OCI-LY1 (cell line): ENCODE measurements at regions not wholly inside any gene's neighbourhood (a gene's known extent, or its start where the extent isn't known, plus 50 kb on each side); places are given as distances from the start of the nearest gene placed in this dataset.

Source experiments
- H2AFZ ChIP-seq: fragments of 200-600 bp; sonication (generic), shearing (Covaris generic); 2 replicates; pipeline ENCODE4 v1.6.0; 2014; ENCODE audit warnings: antibody characterized with exemption, mild to moderate bottlenecking, low read length
- H3F3A ChIP-seq: fragments of 200-600 bp; sonication (generic), shearing (Covaris generic); 2 replicates; pipeline ENCODE4 v1.6.0; 2014; ENCODE audit warnings: mild to moderate bottlenecking, antibody characterized with exemption, low read length, moderate library complexity; ENCODE audit not compliant: insufficient read depth
- H3K27ac ChIP-seq: fragments of 200-600 bp; sonication (generic); 2 replicates; pipeline ENCODE4 v1.5.1; 2014; ENCODE audit warnings: low read length, mixed run types, mild to moderate bottlenecking, low read depth; ENCODE audit not compliant: poor library complexity, severe bottlenecking
- H3K27me3 ChIP-seq: fragments of 200-600 bp; sonication (generic); 2 replicates; pipeline ENCODE4 v1.6.0; 2014; ENCODE audit warnings: antibody characterized with exemption, mild to moderate bottlenecking, low read length, moderate library complexity; ENCODE audit not compliant: insufficient read depth
- H3K36me3 ChIP-seq: fragments of 200-600 bp; sonication (generic); 2 replicates; pipeline ENCODE4 v1.6.1; 2014; ENCODE audit warnings: mild to moderate bottlenecking, antibody characterized with exemption, low read length, moderate library complexity, mixed read lengths; ENCODE audit not compliant: insufficient read depth
- H3K4me1 ChIP-seq: fragments of 200-600 bp; sonication (generic); 2 replicates; pipeline ENCODE4 v1.5.1; 2014; ENCODE audit warnings: mild to moderate bottlenecking, low read length, moderate library complexity; ENCODE audit not compliant: insufficient read depth, severe bottlenecking
- H3K4me2 ChIP-seq: fragments of 200-600 bp; sonication (generic), shearing (Covaris generic); 2 replicates; pipeline ENCODE4 v1.6.1; 2014; ENCODE audit warnings: low read length
- H3K4me3 ChIP-seq: fragments of 200-600 bp; sonication (generic); 2 replicates; pipeline ENCODE4 v1.5.1; 2014; ENCODE audit warnings: low read length, low read depth, mild to moderate bottlenecking, mixed read lengths; ENCODE audit not compliant: poor library complexity, severe bottlenecking
- H3K79me2 ChIP-seq: fragments of 200-600 bp; shearing (Covaris generic); 2 replicates; pipeline ENCODE4 v1.6.1; 2016; ENCODE audit warnings: mixed run types, low read length, mixed read lengths; ENCODE audit not compliant: insufficient read depth
- H3K9ac ChIP-seq: fragments of 200-600 bp; sonication (generic), shearing (Covaris generic); 2 replicates; pipeline ENCODE4 v1.6.1; 2014; ENCODE audit warnings: mild to moderate bottlenecking, low read length, mixed read lengths
- H3K9me2 ChIP-seq: fragments of 200-600 bp; sonication (generic), shearing (Covaris generic); 2 replicates; pipeline ENCODE4 v1.6.1; 2014; ENCODE audit warnings: low read depth, mild to moderate bottlenecking, low read length, mixed read lengths
- H3K9me3 ChIP-seq: fragments of 200-600 bp; shearing (Covaris generic); 2 replicates; pipeline ENCODE4 v1.6.1; 2014; ENCODE audit warnings: low read length, mixed read lengths
- H4K20me1 ChIP-seq: fragments of 200-600 bp; sonication (generic), shearing (Covaris generic); 2 replicates; pipeline ENCODE4 v1.6.0; 2016; ENCODE audit warnings: mild to moderate bottlenecking, low read length; ENCODE audit not compliant: insufficient read depth
- CTCF ChIP-seq: fragments of 200-600 bp; sonication (generic), shearing (Covaris generic); IDR thresholded peaks from 2 replicates; pipeline ENCODE4 v1.5.1; 2017; ENCODE audit warnings: mild to moderate bottlenecking, antibody characterized with exemption, low read length, moderate library complexity, mixed read lengths
- EZH2 ChIP-seq: fragments of 200-600 bp; sonication (generic), shearing (Covaris generic); IDR thresholded peaks from 2 replicates; pipeline ENCODE4 v1.8.0; 2017; ENCODE audit warnings: borderline replicate concordance, mixed run types, mild to moderate bottlenecking, antibody characterized with exemption, low read length, moderate library complexity, mixed read lengths

DNA sequence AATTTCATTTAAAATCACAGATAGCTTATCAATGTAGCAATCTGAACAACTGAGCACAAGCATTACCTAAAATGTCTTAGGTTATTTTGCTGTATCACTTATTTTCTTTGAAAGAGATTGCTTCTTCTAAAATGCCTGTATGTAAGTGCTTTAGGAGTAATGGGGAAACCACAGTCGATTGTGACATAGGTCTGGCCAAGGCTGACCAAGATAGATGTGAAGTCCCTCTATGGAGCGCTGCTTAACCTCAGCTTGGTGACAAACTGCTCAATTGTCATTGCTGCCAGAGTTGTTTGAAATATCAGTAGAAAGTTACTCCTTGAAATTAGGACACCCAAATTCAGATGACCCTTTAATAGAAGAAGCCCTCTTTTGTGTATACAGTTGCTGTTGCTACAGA, 401.9 kb upstream of the NDST4 start:
- H4K20me1 ChIP-seq: no peaks in the 10 kb centered on the region
- H3F3A ChIP-seq: no peaks in the 10 kb centered on the region
- no peak overlapping the region for H3K9ac ChIP-seq
- no peaks in the 10 kb centered on the region for H3K27me3 ChIP-seq
- no peaks in the 10 kb centered on the region for H3K36me3 ChIP-seq
- no peaks in the 10 kb centered on the region for H3K4me1 ChIP-seq
- H3K9me2 ChIP-seq: no peaks in the 10 kb centered on the region
- H3K27ac ChIP-seq: no peak overlapping the region
- H3K79me2 ChIP-seq: no peaks in the 10 kb centered on the region
- H3K4me2 ChIP-seq: no peak overlapping the region
- no peak overlapping the region for H2AFZ ChIP-seq
- H3K4me3 ChIP-seq: no peak overlapping the region
- TF ChIP-seq CTCF (no peak), EZH2 (no peak)
- H3K9me3 ChIP-seq: no peaks in the 10 kb centered on the region

DNA sequence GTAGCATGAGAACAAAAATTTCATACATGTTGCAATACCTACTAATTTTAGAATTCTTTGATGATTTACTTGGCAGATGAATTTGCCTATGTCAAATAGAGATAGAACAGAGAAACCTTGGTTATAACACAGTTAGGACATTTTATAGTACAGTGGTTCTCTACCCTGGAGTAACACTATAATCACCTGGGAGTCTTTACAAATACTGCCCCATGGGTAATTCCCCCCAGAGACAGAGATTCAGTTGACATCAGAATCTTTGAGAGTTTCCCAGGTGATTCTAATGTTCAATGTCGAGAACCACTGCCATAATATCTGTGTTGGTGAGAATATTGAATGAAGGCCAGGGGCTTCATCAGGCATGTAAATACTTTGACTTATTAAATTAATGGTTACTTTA, 401.3 kb upstream of the NDST4 start:
- Histone ChIP-seq H2AFZ (no peak overlapping the region), H4K20me1 (no peaks in the 10 kb centered on the region), H3K4me3 (no peak overlapping the region), H3K4me1 (no peaks in the 10 kb centered on the region), H3K4me2 (no peak overlapping the region), H3K9ac (no peak overlapping the region), H3K27me3 (no peaks in the 10 kb centered on the region), H3K79me2 (no peaks in the 10 kb centered on the region), H3F3A (no peaks in the 10 kb centered on the region), H3K9me3 (no peaks in the 10 kb centered on the region), H3K9me2 (no peaks in the 10 kb centered on the region), H3K27ac (no peak overlapping the region), H3K36me3 (no peaks in the 10 kb centered on the region)
- no peak for TF ChIP-seq EZH2
- no peak for TF ChIP-seq CTCF

DNA sequence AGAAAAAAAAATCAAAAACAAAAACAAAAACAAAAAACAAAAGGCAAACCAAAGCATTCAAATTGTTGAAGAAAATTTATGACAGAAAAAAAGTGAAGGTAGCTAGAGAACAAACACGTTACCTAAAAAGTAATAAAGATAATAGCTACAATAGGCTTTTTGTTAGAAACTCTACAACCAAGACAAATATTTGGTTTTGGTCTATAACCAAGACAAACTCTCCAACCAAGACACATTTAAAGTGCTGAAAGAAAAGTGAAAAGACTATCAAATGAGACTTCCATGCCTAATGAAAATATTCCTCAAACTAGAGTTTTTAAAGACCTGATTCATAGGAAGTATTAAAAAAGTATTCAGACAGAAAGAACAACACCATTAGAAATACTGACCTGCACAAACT, 391.9 kb upstream of the NDST4 start:
- no peak for TF ChIP-seq CTCF
- TF ChIP-seq EZH2: no peak
- no peak overlapping the region for H3K9ac ChIP-seq
- no peaks in the 10 kb centered on the region for H3K9me3 ChIP-seq
- H3K9me2 ChIP-seq: no peaks in the 10 kb centered on the region
- H4K20me1 ChIP-seq: no peaks in the 10 kb centered on the region
- H3K79me2 ChIP-seq: no peaks in the 10 kb centered on the region
- H3K27ac ChIP-seq: no peak overlapping the region
- H3F3A ChIP-seq: no peaks in the 10 kb centered on the region
- no peak overlapping the region for H2AFZ ChIP-seq
- H3K36me3 ChIP-seq: no peaks in the 10 kb centered on the region
- H3K4me2 ChIP-seq: no peak overlapping the region
- H3K4me1 ChIP-seq: no peaks in the 10 kb centered on the region
- H3K4me3 ChIP-seq: no peak overlapping the region
- no peaks in the 10 kb centered on the region for H3K27me3 ChIP-seq
